OCI-LY3 (cell line): ENCODE measurements at regions not wholly inside any gene's neighbourhood (a gene's known extent, or its start where the extent isn't known, plus 50 kb on each side); places are given as distances from the start of the nearest gene placed in this dataset.

Source experiments
- CTCF ChIP-seq: fragments of 200-600, 300-600 bp; sonication (generic); IDR thresholded peaks from 2 replicates; pipeline ENCODE4 v1.5.1; 2014; ENCODE audit warnings: antibody characterized with exemption, low read length, low read depth
- EZH2phosphoT487 ChIP-seq: fragments of 200-600 bp; shearing (Covaris generic); IDR thresholded peaks from 2 replicates; pipeline ENCODE4 v1.6.1; 2018; ENCODE audit warnings: antibody characterized with exemption, mixed run types, low read depth

DNA sequence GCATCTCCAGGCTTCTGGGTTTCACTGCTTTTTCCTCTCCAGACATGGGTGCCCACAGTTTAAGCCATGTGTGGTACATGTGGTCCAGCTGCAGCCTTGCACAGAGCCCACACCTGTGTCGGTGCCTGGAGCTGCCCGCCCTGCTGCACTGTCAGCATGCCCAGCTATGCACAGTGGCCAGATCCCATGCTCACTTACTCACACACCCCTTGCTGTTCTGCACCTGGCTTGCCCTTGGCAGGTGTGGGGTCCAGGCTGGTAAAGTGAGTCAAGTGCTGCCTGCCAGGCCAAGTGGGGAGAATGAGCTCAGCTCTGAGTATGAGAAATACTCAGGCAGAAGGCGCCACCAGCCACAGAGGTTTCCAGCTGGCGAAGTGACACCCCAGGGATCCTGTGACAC lies 739.9 kb downstream of the CDH11 start:
- TF ChIP-seq CTCF, result no peak
- TF ChIP-seq EZH2phosphoT487, result no peak
